Mesendoderm (in vitro differentiated cells): ENCODE measurements at regions not wholly inside any gene's neighbourhood (a gene's known extent, or its start where the extent isn't known, plus 50 kb on each side); places are given as distances from the start of the nearest gene placed in this dataset.

ENCODE experiments used
- DNase-seq: peaks from one replicate; pipeline ENCODE4 v3.0.0; 2013
- H2AK5ac ChIP-seq: 2 replicates; pipeline ENCODE4 v1.6.1; 2013; ENCODE audit warnings: low read length, inconsistent platforms
- H2BK120ac ChIP-seq: 2 replicates; pipeline ENCODE4 v1.6.1; 2013; ENCODE audit warnings: low read depth, mild to moderate bottlenecking, low read length, moderate library complexity, mixed read lengths
- H2BK15ac ChIP-seq: replicated peaks from 2 replicates; pipeline ENCODE4 v1.6.1; 2013; ENCODE audit warnings: low read depth, mild to moderate bottlenecking, moderate library complexity
- H2BK5ac ChIP-seq: 2 replicates; pipeline ENCODE4 v1.6.1; 2013; ENCODE audit warnings: low read length, inconsistent platforms
- H3K18ac ChIP-seq: 2 replicates; pipeline ENCODE4 v1.6.1; 2013; ENCODE audit warnings: mild to moderate bottlenecking, low read length, mixed read lengths
- H3K23ac ChIP-seq: one replicate; pipeline ENCODE4 v1.6.1; 2013; ENCODE audit warnings: low read length
- H3K27ac ChIP-seq: 2 replicates; pipeline ENCODE4 v1.5.1; 2013; ENCODE audit warnings: low read depth, mild to moderate bottlenecking, inconsistent platforms, low read length, moderate library complexity
- H3K27me3 ChIP-seq: 2 replicates; pipeline ENCODE4 v1.6.1; 2013; ENCODE audit warnings: low read length, control low read depth, mild to moderate bottlenecking, inconsistent platforms; ENCODE audit not compliant: insufficient read depth, poor library complexity
- H3K36me3 ChIP-seq: 2 replicates; pipeline ENCODE4 v1.6.1; 2013; ENCODE audit warnings: low read length, inconsistent platforms; ENCODE audit not compliant: control insufficient read depth, insufficient read depth
- H3K4ac ChIP-seq: one replicate; pipeline ENCODE4 v1.6.1; 2013; ENCODE audit warnings: low read depth, mild to moderate bottlenecking, low read length, moderate library complexity
- H3K4me1 ChIP-seq: 2 replicates; pipeline ENCODE4 v1.6.1; 2013; ENCODE audit warnings: low read depth, low read length, inconsistent platforms; ENCODE audit not compliant: control insufficient read depth
- H3K4me2 ChIP-seq: 2 replicates; pipeline ENCODE4 v1.6.1; 2013; ENCODE audit warnings: low read length
- H3K4me3 ChIP-seq: 2 replicates; pipeline ENCODE4 v1.5.1; 2013; ENCODE audit warnings: mild to moderate bottlenecking, low read length
- H3K56ac ChIP-seq: one replicate; pipeline ENCODE4 v1.6.1; 2013; ENCODE audit warnings: low read length
- H3K79me1 ChIP-seq: 2 replicates; pipeline ENCODE4 v1.6.1; 2013; ENCODE audit warnings: low read length, inconsistent platforms
- H3K79me2 ChIP-seq: 2 replicates; pipeline ENCODE4 v1.6.1; 2013; ENCODE audit warnings: mild to moderate bottlenecking, low read length; ENCODE audit not compliant: control insufficient read depth, insufficient read depth
- H3K9ac ChIP-seq: 2 replicates; pipeline ENCODE4 v1.6.1; 2013; ENCODE audit warnings: low read length, inconsistent platforms
- H4K5ac ChIP-seq: one replicate; pipeline ENCODE4 v1.6.1; 2013; ENCODE audit warnings: low read length
- H4K8ac ChIP-seq: one replicate; pipeline ENCODE4 v1.6.1; 2013; ENCODE audit warnings: low read depth, mild to moderate bottlenecking, control low read depth, low read length, moderate library complexity
- WGBS: extraction: QIAGEN DNeasy Blood & Tissue Kit; methylation state at CpG from one replicate; pipeline ENCODE4 v1.1.7; 2013; ENCODE audit warnings: low lambda C conversion rate, missing lambda C conversion rate; ENCODE audit not compliant: insufficient coverage; ENCODE audit errors: extremely low coverage; 5-methylcytosine and 5-hydroxymethylcytosine counted together

- H3K79me1 ChIP-seq: peaks cover 13% of the 10 kb centered on the region
- no peak overlapping the region for H3K9ac ChIP-seq
- H3K18ac ChIP-seq: no peak overlapping the region
- no CpG with 5 or more reads among the region's 9 CpGs for WGBS
- peaks cover 2% of the 10 kb centered on the region for H3K4me1 ChIP-seq
- no peak overlapping the region for H3K4me3 ChIP-seq
- H3K79me2 ChIP-seq: no peaks in the 10 kb centered on the region
- no peak overlapping the region for H3K56ac ChIP-seq
- no peak overlapping the region for H2AK5ac ChIP-seq
- no peaks in the 10 kb centered on the region for H3K27me3 ChIP-seq
- no peak overlapping the region for H3K27ac ChIP-seq
- no peak overlapping the region for H3K4ac ChIP-seq
- no peak overlapping the region for H3K23ac ChIP-seq
- H2BK15ac ChIP-seq: no peak overlapping the region
- H4K8ac ChIP-seq: no peak overlapping the region
- no peak overlapping the region for H2BK120ac ChIP-seq
- H2BK5ac ChIP-seq: no peak overlapping the region
- H3K36me3 ChIP-seq: no peaks in the 10 kb centered on the region
- no peak for DNase-seq
- H3K4me2 ChIP-seq: no peak overlapping the region
- no peak overlapping the region for H4K5ac ChIP-seq
These were observed 117.6 kb downstream of the FAT3 start for GRCh38 chr11:92342034-92342720.

- Histone ChIP-seq H3K9ac (no peak overlapping the region), H3K4me1 (peaks cover 2% of the 10 kb centered on the region), H3K23ac (no peak overlapping the region), H2AK5ac (no peak overlapping the region), H4K5ac (no peak overlapping the region), H2BK120ac (no peak overlapping the region), H3K79me1 (peaks cover 13% of the 10 kb centered on the region), H3K36me3 (no peaks in the 10 kb centered on the region), H3K18ac (no peak overlapping the region), H4K8ac (no peak overlapping the region), H3K4me3 (no peak overlapping the region), H3K56ac (no peak overlapping the region), H3K79me2 (no peaks in the 10 kb centered on the region), H3K4ac (no peak overlapping the region), H2BK15ac (no peak overlapping the region), H2BK5ac (no peak overlapping the region), H3K27me3 (no peaks in the 10 kb centered on the region), H3K27ac (no peak overlapping the region), H3K4me2 (no peak overlapping the region)
- no peak for DNase-seq
- no CpG with 5 or more reads among the region's 3 CpGs for WGBS
These were observed 118.3 kb downstream of the FAT3 start for GRCh38 chr11:92342886-92343285.

GRCh38 chr11:92346220-92346619 lies 121.6 kb downstream of the FAT3 start:
- H3K4me3 ChIP-seq: no peak overlapping the region
- no peak overlapping the region for H3K9ac ChIP-seq
- no peak overlapping the region for H2BK120ac ChIP-seq
- no peak overlapping the region for H2AK5ac ChIP-seq
- no peak overlapping the region for H2BK15ac ChIP-seq
- H3K4me1 ChIP-seq: peaks cover 4% of the 10 kb centered on the region
- no peaks in the 10 kb centered on the region for H3K27me3 ChIP-seq
- H2BK5ac ChIP-seq: no peak overlapping the region
- DNase-seq: no peak
- WGBS: no CpG with 5 or more reads among the region's 4 CpGs
- H3K27ac ChIP-seq: no peak overlapping the region
- no peaks in the 10 kb centered on the region for H3K79me2 ChIP-seq
- no peak overlapping the region for H3K4me2 ChIP-seq
- H3K36me3 ChIP-seq: no peaks in the 10 kb centered on the region
- no peak overlapping the region for H3K4ac ChIP-seq
- no peak overlapping the region for H3K56ac ChIP-seq
- no peak overlapping the region for H4K5ac ChIP-seq
- H3K23ac ChIP-seq: no peak overlapping the region
- H4K8ac ChIP-seq: no peak overlapping the region
- peaks cover 11% of the 10 kb centered on the region for H3K79me1 ChIP-seq
- H3K18ac ChIP-seq: no peak overlapping the region

GRCh38 chr11:92347454-92347853 lies 122.8 kb downstream of the FAT3 start:
- Histone ChIP-seq H4K8ac (no peak overlapping the region), H3K4me2 (no peak overlapping the region), H3K56ac (no peak overlapping the region), H3K18ac (no peak overlapping the region), H3K79me2 (no peaks in the 10 kb centered on the region), H3K23ac (no peak overlapping the region), H3K36me3 (no peaks in the 10 kb centered on the region), H3K4me3 (no peak overlapping the region), H2BK120ac (no peak overlapping the region), H2BK5ac (no peak overlapping the region), H2AK5ac (no peak overlapping the region), H3K79me1 (peaks cover 8% of the 10 kb centered on the region), H3K4me1 (peaks cover 4% of the 10 kb centered on the region), H3K4ac (no peak overlapping the region), H2BK15ac (no peak overlapping the region), H3K9ac (no peak overlapping the region), H3K27ac (no peak overlapping the region), H3K27me3 (no peaks in the 10 kb centered on the region), H4K5ac (no peak overlapping the region)
- peak; percentile 38 for DNase-seq
- 100% methylated on average over 1 of the region's 1 CpG for WGBS

- Histone ChIP-seq H3K23ac (no peak overlapping the region), H2BK5ac (no peak overlapping the region), H4K8ac (no peak overlapping the region), H3K9ac (no peak overlapping the region), H2BK120ac (no peak overlapping the region), H3K4me2 (no peak overlapping the region), H3K4me1 (peaks cover 4% of the 10 kb centered on the region), H3K79me2 (no peaks in the 10 kb centered on the region), H3K27ac (no peak overlapping the region), H3K4me3 (no peak overlapping the region), H2AK5ac (no peak overlapping the region), H3K56ac (no peak overlapping the region), H3K18ac (no peak overlapping the region), H3K36me3 (no peaks in the 10 kb centered on the region), H3K79me1 (peaks cover 3% of the 10 kb centered on the region), H3K4ac (no peak overlapping the region), H3K27me3 (no peaks in the 10 kb centered on the region), H4K5ac (no peak overlapping the region), H2BK15ac (no peak overlapping the region)
- no CpG with 5 or more reads among the region's 4 CpGs for WGBS
- peak; percentile 46 for DNase-seq
These were observed 125.0 kb downstream of the FAT3 start for GRCh38 chr11:92349486-92350156.

GRCh38 chr11:92357344-92357743 lies 132.7 kb downstream of the FAT3 start:
- Histone ChIP-seq H2BK120ac (no peak overlapping the region), H3K9ac (no peak overlapping the region), H3K18ac (no peak overlapping the region), H3K4ac (no peak overlapping the region), H2AK5ac (no peak overlapping the region), H3K4me1 (peaks cover 1% of the 10 kb centered on the region), H3K79me1 (peaks cover 2% of the 10 kb centered on the region), H4K8ac (no peak overlapping the region), H3K23ac (no peak overlapping the region), H2BK5ac (no peak overlapping the region), H3K79me2 (peaks cover 2% of the 10 kb centered on the region), H3K56ac (no peak overlapping the region), H3K27ac (no peak overlapping the region), H4K5ac (no peak overlapping the region), H3K36me3 (no peaks in the 10 kb centered on the region), H3K4me3 (no peak overlapping the region), H3K27me3 (no peaks in the 10 kb centered on the region), H3K4me2 (no peak overlapping the region), H2BK15ac (no peak overlapping the region)
- no peak for DNase-seq
